Fibroblast of lung (primary cell): ENCODE measurements at regions not wholly inside any gene's neighbourhood (a gene's known extent, or its start where the extent isn't known, plus 50 kb on each side); places are given as distances from the start of the nearest gene placed in this dataset.

Source experiments
- DNase-seq, 2 donors: peaks; one replicate each; pipeline versions ENCODE4 v3.0.0 to v3.0.0-alpha.2; 2010; ENCODE audit warnings: low read depth in 2 of 2
- H2AFZ ChIP-seq: 2 replicates; pipeline ENCODE4 v1.5.1; 2012; ENCODE audit warnings: low read length, control low read depth, inconsistent platforms
- H3K27ac ChIP-seq: 2 replicates; pipeline ENCODE4 v1.5.1; 2011; ENCODE audit warnings: low read length, control low read depth; ENCODE audit not compliant: insufficient read depth
- H3K27me3 ChIP-seq: 2 replicates; pipeline ENCODE4 v1.5.1; 2011; ENCODE audit warnings: mild to moderate bottlenecking, low read length; ENCODE audit not compliant: control insufficient read depth, insufficient read depth
- H3K36me3 ChIP-seq: 2 replicates; pipeline ENCODE4 v1.5.1; 2011; ENCODE audit warnings: low read length; ENCODE audit not compliant: control insufficient read depth, insufficient read depth
- H3K4me1 ChIP-seq: 2 replicates; pipeline ENCODE4 v1.5.1; 2011; ENCODE audit warnings: low read length; ENCODE audit not compliant: control insufficient read depth, insufficient read depth; ENCODE audit errors: extremely low read depth
- H3K4me2 ChIP-seq: 2 replicates; pipeline ENCODE4 v1.5.1; 2011; ENCODE audit warnings: low read length, control low read depth; ENCODE audit not compliant: insufficient read depth; ENCODE audit errors: extremely low read depth
- H3K4me3 ChIP-seq, 4 experiments: fragments of 200-600 bp in 1 of 4; sonication (generic) in 1 of 4; replicated peaks in 1 of 4; 2 replicates each; pipeline ENCODE4 v1.5.1; 2011 to 2016; ENCODE audit warnings: low read length in 4 of 4, low read depth in 3 of 4, mild to moderate bottlenecking in 3 of 4, control low read depth in 2 of 4, inconsistent platforms in 1 of 4, mixed read lengths in 1 of 4; ENCODE audit not compliant: insufficient read depth in 1 of 4; ENCODE audit errors: control extremely low read depth in 1 of 4
- H3K79me2 ChIP-seq: 2 replicates; pipeline ENCODE4 v1.5.1; 2012; ENCODE audit warnings: mild to moderate bottlenecking, low read length, inconsistent platforms; ENCODE audit not compliant: control insufficient read depth, insufficient read depth
- H3K9ac ChIP-seq: 2 replicates; pipeline ENCODE4 v1.5.1; 2011; ENCODE audit warnings: mild to moderate bottlenecking, low read length, control low read depth; ENCODE audit not compliant: insufficient read depth
- H3K9me3 ChIP-seq: 2 replicates; pipeline ENCODE4 v1.5.1; 2012; ENCODE audit warnings: low read depth, low read length; ENCODE audit not compliant: control insufficient read depth, insufficient read depth
- H4K20me1 ChIP-seq: 2 replicates; pipeline ENCODE4 v1.5.1; 2011; ENCODE audit warnings: low read length; ENCODE audit not compliant: control insufficient read depth, insufficient read depth; ENCODE audit errors: extremely low read depth
- CTCF ChIP-seq, 2 donors: IDR thresholded peaks in 1 of 2; conservative IDR thresholded peaks in 1 of 2; 1 replicate in 1 of 2; 2 replicates in 1 of 2; pipeline ENCODE4 v1.5.1; 2011 to 2012; ENCODE audit warnings: low read length in 2 of 2, control low read depth in 1 of 2, inconsistent platforms in 1 of 2, low read depth in 1 of 2, mild to moderate bottlenecking in 1 of 2
- EZH2 ChIP-seq: IDR thresholded peaks from 2 replicates; pipeline ENCODE4 v1.5.1; 2012; ENCODE audit warnings: low read length, control low read depth, mild to moderate bottlenecking; ENCODE audit errors: missing control alignments

GRCh38 chr6:101222007-101222406 is 171.5 kb upstream of the GRIK2 start:
- no peaks in the 10 kb centered on the region for H4K20me1 ChIP-seq
- no peaks in the 10 kb centered on the region for H3K9me3 ChIP-seq
- H3K4me2 ChIP-seq: no peak overlapping the region
- no peaks in the 10 kb centered on the region for H3K4me1 ChIP-seq
- H3K27me3 ChIP-seq: no peaks in the 10 kb centered on the region
- H3K27ac ChIP-seq: no peak overlapping the region
- no peak overlapping the region for H3K4me3 ChIP-seq
- no peaks in the 10 kb centered on the region for H3K79me2 ChIP-seq
- no peak overlapping the region for H2AFZ ChIP-seq
- TF ChIP-seq CTCF (conservative IDR thresholded peaks at IDR 0.05 in 1 of 2, IDR thresholded peaks at IDR 0.05 in 1 of 2; ENCODE audit: low read depth in 1 of 2, low read length in 2 of 2): no peak
- TF ChIP-seq EZH2: no peak
- no peak for DNase-seq
- no peaks in the 10 kb centered on the region for H3K36me3 ChIP-seq
- H3K9ac ChIP-seq: no peak overlapping the region

GRCh38 chr6:101224751-101225150 is 168.8 kb upstream of the GRIK2 start:
- no peak for DNase-seq
- H2AFZ ChIP-seq: no peak overlapping the region
- H3K4me3 ChIP-seq: no peak overlapping the region
- no peaks in the 10 kb centered on the region for H3K36me3 ChIP-seq
- no peak for TF ChIP-seq EZH2
- no peak for TF ChIP-seq CTCF (conservative IDR thresholded peaks at IDR 0.05 in 1 of 2, IDR thresholded peaks at IDR 0.05 in 1 of 2; ENCODE audit: low read depth in 1 of 2, low read length in 2 of 2)
- H3K79me2 ChIP-seq: no peaks in the 10 kb centered on the region
- H4K20me1 ChIP-seq: no peaks in the 10 kb centered on the region
- no peaks in the 10 kb centered on the region for H3K4me1 ChIP-seq
- no peak overlapping the region for H3K9ac ChIP-seq
- no peaks in the 10 kb centered on the region for H3K9me3 ChIP-seq
- no peaks in the 10 kb centered on the region for H3K27me3 ChIP-seq
- no peak overlapping the region for H3K4me2 ChIP-seq
- no peak overlapping the region for H3K27ac ChIP-seq

- Histone ChIP-seq H2AFZ (no peak overlapping the region), H3K27ac (no peak overlapping the region), H3K79me2 (no peaks in the 10 kb centered on the region), H3K36me3 (no peaks in the 10 kb centered on the region), H3K9ac (no peak overlapping the region), H3K9me3 (no peaks in the 10 kb centered on the region), H4K20me1 (no peaks in the 10 kb centered on the region), H3K4me2 (no peak overlapping the region), H3K4me1 (no peaks in the 10 kb centered on the region), H3K4me3 (no peak overlapping the region), H3K27me3 (no peaks in the 10 kb centered on the region)
- DNase-seq: peak in 1 of 2 donors; percentile 3
- TF ChIP-seq CTCF (conservative IDR thresholded peaks at IDR 0.05 in 1 of 2, IDR thresholded peaks at IDR 0.05 in 1 of 2; ENCODE audit: low read depth in 1 of 2, low read length in 2 of 2) (no peak), EZH2 (no peak)
Measured at GRCh38 chr6:101226677-101227135, 166.8 kb upstream of the GRIK2 start.
